Stomach (tissue), 8 donors: ENCODE measurements at regions not wholly inside any gene's neighbourhood (a gene's known extent, or its start where the extent isn't known, plus 50 kb on each side); places are given as distances from the start of the nearest gene placed in this dataset.

Experiments
- DNase-seq, 2 donors: peaks; one replicate each; pipeline versions ENCODE4 v3.0.0 to v3.0.0-alpha.2; 2013 to 2019
- H3K27ac ChIP-seq, 5 donors: fragments of 200-600 bp in 4 of 5; sonication (generic) in 4 of 5; one replicate each; pipeline ENCODE4 v1.5.1; 2013 to 2019; ENCODE audit warnings: mild to moderate bottlenecking in 1 of 5, moderate library complexity in 1 of 5
- H3K27me3 ChIP-seq, 3 donors: fragments of 200-600 bp; sonication (generic); one replicate each; pipeline ENCODE4 v1.5.1; 2017 to 2019; ENCODE audit warnings: mixed run types in 1 of 3
- H3K36me3 ChIP-seq, 4 donors: fragments of 200-600 bp; sonication (generic); 1 replicate in 3 of 4; 2 replicates in 1 of 4; pipeline ENCODE4 v1.5.1; 2016 to 2019
- H3K4me1 ChIP-seq, 4 donors: fragments of 200-600 bp; sonication (generic); one replicate each; pipeline ENCODE4 v1.5.1; 2016 to 2019
- H3K4me3 ChIP-seq, 4 donors: fragments of 200-600 bp; sonication (generic) in 3 of 4; one replicate each; pipeline ENCODE4 v1.5.1; 2016 to 2019; ENCODE audit warnings: mild to moderate bottlenecking in 1 of 4
- H3K9me3 ChIP-seq, 4 donors: fragments of 200-600 bp; sonication (generic); one replicate each; pipeline ENCODE4 v1.5.1; 2016 to 2019
- CTCF ChIP-seq, 7 experiments: fragments of 450-650 bp in 4 of 7; fragments of 200-600 bp in 3 of 7; sonication (generic) in 3 of 7; IDR thresholded peaks; one replicate each; pipeline ENCODE4 v1.5.1; 2016 to 2019; ENCODE audit warnings: antibody characterized with exemption in 7 of 7, control low read depth in 2 of 7, mild to moderate bottlenecking in 1 of 7
- EP300 ChIP-seq: sonication (generic); formaldehyde crosslinking; IDR thresholded peaks from one replicate; pipeline ENCODE4 v1.6.1; 2017; ENCODE audit warnings: antibody characterized with exemption
- POLR2A ChIP-seq, 4 donors: fragments of 450-650 bp; IDR thresholded peaks; one replicate each; pipeline ENCODE4 v1.6.1; 2016; ENCODE audit warnings: antibody characterized with exemption in 4 of 4, control low read depth in 2 of 4, mild to moderate bottlenecking in 1 of 4, moderate library complexity in 1 of 4
- POLR2AphosphoS5 ChIP-seq, 3 donors: sonication (generic); formaldehyde crosslinking; IDR thresholded peaks; one replicate each; pipeline ENCODE4 v1.6.1; 2016; ENCODE audit warnings: antibody characterized with exemption in 3 of 3
- WGBS, 5 donors: extraction: QIAGEN DNeasy Blood & Tissue Kit in 3 of 5; methylation state at CpG; one replicate each; pipeline versions ENCODE4 v1.1.5 to v1.1.7; 2013 to 2018; 5-methylcytosine and 5-hydroxymethylcytosine counted together
- intact Hi-C: fragments of 100-400 bp; cut with DNase I; formaldehyde crosslinking; loops from one replicate; pipeline ENCODE4 v1.15.1; 2023; ENCODE audit warnings: low total_unique reads
- donor health status: healthy with polysubstance abuse.
- donor health status: Bipolar disorder and iron deficiency.
- donor health status: healthy.

GRCh38 chr13:85853161-85853894, 54.1 kb upstream of the SLITRK6 start:
- Histone ChIP-seq H3K36me3 (no peaks in the 10 kb centered on the region), H3K9me3 (peaks cover 0 to 35% (median 27%) of the 10 kb centered on the region in 4 donors), H3K4me1 (no peaks in the 10 kb centered on the region), H3K4me3 (no peak overlapping the region), H3K27me3 (no peaks in the 10 kb centered on the region), H3K27ac (no peak overlapping the region)
- intact Hi-C loops, result no loop called here
- 67 to 73% (median 72%) methylated on average over 4 to 8 of the region's 8 CpGs for WGBS, 5 donors
- no peak for DNase-seq
- TF ChIP-seq POLR2AphosphoS5 (IDR thresholded peaks at IDR 0.05) (no peak), CTCF (IDR thresholded peaks at IDR 0.05) (no peak), POLR2A (IDR thresholded peaks at IDR 0.05) (no peak), EP300 (no peak)
